Keratinocyte (primary cell): ENCODE measurements at regions not wholly inside any gene's neighbourhood (a gene's known extent, or its start where the extent isn't known, plus 50 kb on each side); places are given as distances from the start of the nearest gene placed in this dataset.

ENCODE experiments used
- DNase-seq: peaks from one replicate; pipeline ENCODE4 v3.0.0-alpha.2; 2011; ENCODE audit warnings: low read depth, missing footprints, low spot score
- FAIRE-seq: peaks from 2 replicates; lab custom pipeline; 2011; peaks lifted over from hg19 to GRCh38; lab: Jason Lieb, UNC
- H2AFZ ChIP-seq: 2 replicates; pipeline ENCODE4 v1.6.0; 2012; ENCODE audit warnings: low read length, control low read depth, inconsistent platforms; ENCODE audit not compliant: control insufficient read depth
- H3K27ac ChIP-seq: 2 replicates; pipeline ENCODE4 v1.5.1; 2011; ENCODE audit warnings: low read length; ENCODE audit not compliant: control insufficient read depth, insufficient read depth
- H3K27me3 ChIP-seq: 3 replicates; pipeline ENCODE4 v1.6.0; 2011; ENCODE audit warnings: low read length; ENCODE audit not compliant: control insufficient read depth, insufficient read depth; ENCODE audit errors: extremely low read depth
- H3K36me3 ChIP-seq, 2 experiments: 2 replicates in 1 of 2; 3 replicates in 1 of 2; pipeline ENCODE4 v1.5.1; 2011; ENCODE audit warnings: low read length in 2 of 2, mild to moderate bottlenecking in 1 of 2; ENCODE audit not compliant: control insufficient read depth in 2 of 2, insufficient read depth in 2 of 2; ENCODE audit errors: extremely low read depth in 1 of 2
- H3K4me1 ChIP-seq: 3 replicates; pipeline ENCODE4 v1.5.1; 2011; ENCODE audit warnings: low read length; ENCODE audit not compliant: control insufficient read depth, insufficient read depth; ENCODE audit errors: extremely low read depth
- H3K4me2 ChIP-seq: 3 replicates; pipeline ENCODE4 v1.6.0; 2011; ENCODE audit warnings: low read depth, low read length; ENCODE audit not compliant: control insufficient read depth, insufficient read depth; ENCODE audit errors: extremely low read depth
- H3K4me3 ChIP-seq, 3 experiments: fragments of 200-600 bp in 1 of 3; sonication (generic) in 1 of 3; 2 replicates in 2 of 3; 3 replicates in 1 of 3; pipeline ENCODE4 v1.5.1; 2011 to 2016; ENCODE audit warnings: low read length in 3 of 3, mild to moderate bottlenecking in 3 of 3, control low read depth in 2 of 3, inconsistent platforms in 1 of 3, low read depth in 1 of 3, mixed read lengths in 1 of 3, mixed run types in 1 of 3, moderate library complexity in 1 of 3; ENCODE audit not compliant: control insufficient read depth in 2 of 3, insufficient read depth in 2 of 3; ENCODE audit errors: extremely low read depth in 1 of 3
- H3K79me2 ChIP-seq: 2 replicates; pipeline ENCODE4 v1.6.0; 2012; ENCODE audit warnings: low read length; ENCODE audit not compliant: control insufficient read depth, insufficient read depth
- H3K9ac ChIP-seq: 3 replicates; pipeline ENCODE4 v1.6.0; 2011; ENCODE audit warnings: low read length; ENCODE audit not compliant: control insufficient read depth, insufficient read depth; ENCODE audit errors: extremely low read depth
- H3K9me1 ChIP-seq: 3 replicates; pipeline ENCODE4 v1.6.0; 2011; ENCODE audit warnings: low read length; ENCODE audit not compliant: control insufficient read depth, insufficient read depth; ENCODE audit errors: extremely low read depth
- H3K9me3 ChIP-seq: 2 replicates; pipeline ENCODE4 v1.5.1; 2012; ENCODE audit warnings: low read depth, low read length; ENCODE audit not compliant: control insufficient read depth
- H4K20me1 ChIP-seq: 3 replicates; pipeline ENCODE4 v1.6.0; 2011; ENCODE audit warnings: low read length; ENCODE audit not compliant: control insufficient read depth, insufficient read depth; ENCODE audit errors: extremely low read depth
- EZH2 ChIP-seq: IDR thresholded peaks from one replicate; pipeline ENCODE4 v1.6.1; 2012; ENCODE audit warnings: inconsistent platforms, mild to moderate bottlenecking, low read length, moderate library complexity
- dilution Hi-C: fragments of 300-500 bp; cut with MboI; formaldehyde crosslinking; loops from one replicate; pipeline ENCODE4 v1.7.0; 2020; ENCODE audit warnings: low sequenced_read_pairs; ENCODE audit not compliant: extremely low pct_ligation_motif_present
- TF ChIP-seq, protein P1 (sequence below), 3 experiments: IDR thresholded peaks in 1 of 3; conservative IDR thresholded peaks in 1 of 3; optimal IDR thresholded peaks in 1 of 3; 2 replicates in 2 of 3; 3 replicates in 1 of 3; pipeline versions ENCODE3 to v1.5.1; 2011; ENCODE audit warnings: low read length in 3 of 3, mild to moderate bottlenecking in 3 of 3, moderate library complexity in 2 of 3, control low read depth in 1 of 3, inconsistent platforms in 1 of 3; ENCODE audit not compliant: insufficient read depth in 2 of 3; ENCODE audit errors: extremely low read depth in 1 of 3

DNA sequence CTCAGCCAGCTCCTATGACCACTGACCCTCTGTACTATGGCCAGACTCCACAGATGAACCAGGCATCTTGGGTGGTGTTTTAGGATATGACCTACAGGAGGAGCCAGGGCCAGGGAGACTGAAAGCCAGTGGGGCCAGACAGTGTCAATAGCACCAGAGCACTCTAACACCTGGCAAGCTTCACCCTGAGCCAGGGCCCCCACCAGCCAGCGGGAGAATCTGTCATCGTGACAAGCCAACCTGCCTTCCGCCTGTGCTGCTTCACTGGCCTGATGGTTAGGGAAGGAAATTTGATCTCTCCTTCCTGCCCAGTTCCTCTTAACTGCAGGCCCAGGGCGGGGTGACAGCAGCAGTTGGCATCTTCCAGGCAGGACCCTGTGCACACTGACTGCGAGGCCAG is 222.4 kb downstream of the UQCRFS1 start:
- DNase-seq: no peak
- Histone ChIP-seq H3K4me1 (no peaks in the 10 kb centered on the region), H3K9ac (no peak overlapping the region), H3K79me2 (no peaks in the 10 kb centered on the region), H3K4me3 (no peak overlapping the region), H4K20me1 (no peaks in the 10 kb centered on the region), H3K27ac (no peak overlapping the region), H3K9me1 (no peaks in the 10 kb centered on the region), H3K27me3 (no peaks in the 10 kb centered on the region), H2AFZ (no peak overlapping the region), H3K36me3 (no peaks in the 10 kb centered on the region), H3K4me2 (no peak overlapping the region), H3K9me3 (peaks cover 6% of the 10 kb centered on the region)
- dilution Hi-C loops: no loop called here
- no peak for TF ChIP-seq EZH2
- no peak for FAIRE-seq

GRCh38 chr19:28989739-28990138 is 223.2 kb downstream of the UQCRFS1 start:
- H3K9me1 ChIP-seq: no peaks in the 10 kb centered on the region
- H3K4me1 ChIP-seq: no peaks in the 10 kb centered on the region
- H3K4me2 ChIP-seq: no peak overlapping the region
- FAIRE-seq (no peak), DNase-seq (no peak)
- H3K79me2 ChIP-seq: no peaks in the 10 kb centered on the region
- no peaks in the 10 kb centered on the region for H4K20me1 ChIP-seq
- H3K9me3 ChIP-seq: peaks cover 5% of the 10 kb centered on the region
- TF ChIP-seq, protein P1, sequence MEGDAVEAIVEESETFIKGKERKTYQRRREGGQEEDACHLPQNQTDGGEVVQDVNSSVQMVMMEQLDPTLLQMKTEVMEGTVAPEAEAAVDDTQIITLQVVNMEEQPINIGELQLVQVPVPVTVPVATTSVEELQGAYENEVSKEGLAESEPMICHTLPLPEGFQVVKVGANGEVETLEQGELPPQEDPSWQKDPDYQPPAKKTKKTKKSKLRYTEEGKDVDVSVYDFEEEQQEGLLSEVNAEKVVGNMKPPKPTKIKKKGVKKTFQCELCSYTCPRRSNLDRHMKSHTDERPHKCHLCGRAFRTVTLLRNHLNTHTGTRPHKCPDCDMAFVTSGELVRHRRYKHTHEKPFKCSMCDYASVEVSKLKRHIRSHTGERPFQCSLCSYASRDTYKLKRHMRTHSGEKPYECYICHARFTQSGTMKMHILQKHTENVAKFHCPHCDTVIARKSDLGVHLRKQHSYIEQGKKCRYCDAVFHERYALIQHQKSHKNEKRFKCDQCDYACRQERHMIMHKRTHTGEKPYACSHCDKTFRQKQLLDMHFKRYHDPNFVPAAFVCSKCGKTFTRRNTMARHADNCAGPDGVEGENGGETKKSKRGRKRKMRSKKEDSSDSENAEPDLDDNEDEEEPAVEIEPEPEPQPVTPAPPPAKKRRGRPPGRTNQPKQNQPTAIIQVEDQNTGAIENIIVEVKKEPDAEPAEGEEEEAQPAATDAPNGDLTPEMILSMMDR (optimal IDR thresholded peaks at IDR 0.05 in 1 of 3, IDR thresholded peaks at IDR 0.05 in 1 of 3, conservative IDR thresholded peaks at IDR 0.05 in 1 of 3; ENCODE audit: extremely low read depth in 1 of 3, insufficient read depth in 2 of 3, low read length in 3 of 3): no peak
- TF ChIP-seq EZH2: no peak
- no peak overlapping the region for H3K27ac ChIP-seq
- H3K36me3 ChIP-seq: no peaks in the 10 kb centered on the region
- H3K9ac ChIP-seq: no peak overlapping the region
- no peak overlapping the region for H2AFZ ChIP-seq
- H3K27me3 ChIP-seq: no peaks in the 10 kb centered on the region
- dilution Hi-C loops: no loop called here
- H3K4me3 ChIP-seq: no peak overlapping the region

DNA sequence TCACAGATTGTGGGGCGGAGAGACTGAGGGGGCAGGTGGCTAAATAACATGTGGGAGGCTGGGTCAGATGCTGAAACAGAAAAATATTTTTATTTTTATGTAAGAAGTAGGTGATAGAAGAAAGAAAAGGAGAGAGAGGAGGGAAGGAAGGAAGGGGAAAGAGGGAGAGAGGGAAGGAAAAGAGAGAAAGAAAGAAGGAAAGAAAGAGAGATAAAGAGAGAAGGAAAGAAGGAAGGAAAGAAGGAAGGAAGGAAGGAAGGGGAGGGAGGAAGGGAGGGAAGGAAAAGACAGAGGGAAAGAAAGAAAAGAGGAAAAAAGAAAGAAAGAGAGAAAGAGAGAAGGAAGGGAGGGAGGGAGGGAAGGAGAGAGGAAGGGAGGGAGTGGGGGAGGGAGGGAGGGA is 224.9 kb downstream of the UQCRFS1 start:
- FAIRE-seq: no peak
- Histone ChIP-seq H3K4me3 (no peak overlapping the region), H3K27me3 (no peaks in the 10 kb centered on the region), H3K36me3 (no peaks in the 10 kb centered on the region), H3K27ac (no peak overlapping the region), H2AFZ (no peak overlapping the region), H4K20me1 (no peaks in the 10 kb centered on the region), H3K4me1 (no peaks in the 10 kb centered on the region), H3K79me2 (no peaks in the 10 kb centered on the region), H3K9me1 (no peaks in the 10 kb centered on the region), H3K4me2 (no peak overlapping the region), H3K9me3 (peaks cover 7% of the 10 kb centered on the region), H3K9ac (no peak overlapping the region)
- DNase-seq: no peak
- TF ChIP-seq EZH2: no peak
- TF ChIP-seq, protein P1 (optimal IDR thresholded peaks at IDR 0.05 in 1 of 3, IDR thresholded peaks at IDR 0.05 in 1 of 3, conservative IDR thresholded peaks at IDR 0.05 in 1 of 3; ENCODE audit: extremely low read depth in 1 of 3, insufficient read depth in 2 of 3, low read length in 3 of 3): no peak
- dilution Hi-C loops: no loop called here
